Heart left ventricle (tissue), 13 donors: ENCODE measurements at regions not wholly inside any gene's neighbourhood (a gene's known extent, or its start where the extent isn't known, plus 50 kb on each side); places are given as distances from the start of the nearest gene placed in this dataset.

Experiments used
- CTCF ChIP-seq, 12 donors: fragments of 200-600 bp; sonication (generic) in 4 of 12; IDR thresholded peaks; one replicate each; pipeline versions ENCODE4 v1.5.0 to v1.8.0; 2018 to 2022; ENCODE audit warnings: antibody characterized with exemption in 12 of 12, mild to moderate bottlenecking in 5 of 12
- POLR2A ChIP-seq, 2 donors: fragments of 450-650 bp; IDR thresholded peaks; one replicate each; pipeline ENCODE4 v1.6.1; 2017; ENCODE audit warnings: antibody characterized with exemption in 2 of 2, mild to moderate bottlenecking in 2 of 2, moderate library complexity in 2 of 2
- donor health status: ischemic (EF 13 %, LVEDD 7.1; RV severe dilation, severe dysfunction).
- donor health status: DM: no; HTN: yes; CAD: no.
- donor health status: DM: no; HTN: no; CAD: no.
- donor health status: ischemic (EF 25% LVEDD 6.9; RV normal size, moderate dysfunction).
- donor health status: ischemic (EF 25% LVEDD 5.7; RV mildly dilated, moderate dysfunction).
- donor health status: ischemic (EF 35%, LVEDD 5.7; RV mildly dilated, moderate dysfunction).
- donor health status: nonischemic (EF 11% LVEDD 7.7; RV severe dilation, severe dysfunction).
- donor health status: DM: yes; HTN: yes; CAD: no.
- donor health status: PGD.
- donor health status: ischemic (EF 29% LVEDD 5.4; RV normal size, mild dysfunction).
- donor health status: nonischemic (EF 23%, LVEDD 6.1; RV moderate dilation, normal function).

- TF ChIP-seq CTCF (IDR thresholded peaks at IDR 0.05): no peak
- TF ChIP-seq POLR2A (IDR thresholded peaks at IDR 0.05): no peak
These were observed 136.6 kb downstream of the PIK3R1 start for GRCh38 chr5:68352166-68352565.
